NB4 (cell line): ENCODE measurements at regions not wholly inside any gene's neighbourhood (a gene's known extent, or its start where the extent isn't known, plus 50 kb on each side); places are given as distances from the start of the nearest gene placed in this dataset.

Experiments used
- CTCF ChIP-seq: IDR thresholded peaks from one replicate; pipeline ENCODE4 v1.5.1; 2012; ENCODE audit warnings: low read depth, low read length
- MAX ChIP-seq: IDR thresholded peaks from 2 replicates; pipeline ENCODE4 v1.6.1; 2011; ENCODE audit warnings: low read depth, low read length
- POLR2A ChIP-seq: IDR thresholded peaks from 2 replicates; pipeline ENCODE4 v1.6.1; 2011; ENCODE audit warnings: mild to moderate bottlenecking; ENCODE audit not compliant: insufficient read length; ENCODE audit errors: extremely low read depth

GRCh38 chr1:55309786-55310504 lies 94.8 kb upstream of the USP24 start:
- TF ChIP-seq POLR2A (no peak), CTCF (no peak), MAX (no peak)
